ENCODE measurements at regions not wholly inside any gene's neighbourhood (a gene's known extent, or its start where the extent isn't known, plus 50 kb on each side); places are given as distances from the start of the nearest gene placed in this dataset.

- TF ChIP-seq, protein P1, sequence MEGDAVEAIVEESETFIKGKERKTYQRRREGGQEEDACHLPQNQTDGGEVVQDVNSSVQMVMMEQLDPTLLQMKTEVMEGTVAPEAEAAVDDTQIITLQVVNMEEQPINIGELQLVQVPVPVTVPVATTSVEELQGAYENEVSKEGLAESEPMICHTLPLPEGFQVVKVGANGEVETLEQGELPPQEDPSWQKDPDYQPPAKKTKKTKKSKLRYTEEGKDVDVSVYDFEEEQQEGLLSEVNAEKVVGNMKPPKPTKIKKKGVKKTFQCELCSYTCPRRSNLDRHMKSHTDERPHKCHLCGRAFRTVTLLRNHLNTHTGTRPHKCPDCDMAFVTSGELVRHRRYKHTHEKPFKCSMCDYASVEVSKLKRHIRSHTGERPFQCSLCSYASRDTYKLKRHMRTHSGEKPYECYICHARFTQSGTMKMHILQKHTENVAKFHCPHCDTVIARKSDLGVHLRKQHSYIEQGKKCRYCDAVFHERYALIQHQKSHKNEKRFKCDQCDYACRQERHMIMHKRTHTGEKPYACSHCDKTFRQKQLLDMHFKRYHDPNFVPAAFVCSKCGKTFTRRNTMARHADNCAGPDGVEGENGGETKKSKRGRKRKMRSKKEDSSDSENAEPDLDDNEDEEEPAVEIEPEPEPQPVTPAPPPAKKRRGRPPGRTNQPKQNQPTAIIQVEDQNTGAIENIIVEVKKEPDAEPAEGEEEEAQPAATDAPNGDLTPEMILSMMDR (conservative IDR thresholded peaks at IDR 0.05; ENCODE audit: low read depth, low read length), result no peak
- no peak for TF ChIP-seq EZH2 (IDR thresholded peaks at IDR 0.05; ENCODE audit: low read length, unreplicated experiment)
- TF ChIP-seq EZH2phosphoT487 (IDR thresholded peaks at IDR 0.05; ENCODE audit: borderline replicate concordance, low read length), result no peak
Observed at GRCh38 chr12:33650832-33651231, 211.2 kb upstream of the SYT10 start.

Measured in PC-3 (cell line).